ENCODE measurements at regions not wholly inside any gene's neighbourhood (a gene's known extent, or its start where the extent isn't known, plus 50 kb on each side); places are given as distances from the start of the nearest gene placed in this dataset.
"Not testable (repeated sequence)": the region's sequence is repeated elsewhere in the genome, so short reads cannot be mapped to it uniquely, and the experiment has no call there.

DNA sequence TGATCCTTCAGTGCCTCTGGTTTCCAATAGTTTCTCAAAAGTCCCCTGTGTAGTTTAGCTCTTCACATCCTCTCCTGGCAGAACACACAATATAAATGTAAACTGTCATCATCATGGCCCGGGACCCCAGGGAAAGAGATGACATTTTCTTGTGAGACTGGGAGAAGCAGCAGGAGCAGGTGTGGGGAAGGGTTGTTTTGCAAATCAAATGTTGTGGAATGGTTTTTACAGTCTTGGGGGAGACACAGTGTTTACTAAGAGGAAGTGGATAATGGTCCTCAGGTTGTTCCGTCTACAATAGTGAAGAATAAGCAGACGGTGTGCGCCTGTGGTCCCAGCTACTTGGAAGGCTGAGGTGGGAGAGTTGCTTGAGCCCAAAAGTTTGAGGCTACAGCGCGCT lies 159.1 kb downstream of the SEC23IP start:
- DNase-seq = no peak

DNA sequence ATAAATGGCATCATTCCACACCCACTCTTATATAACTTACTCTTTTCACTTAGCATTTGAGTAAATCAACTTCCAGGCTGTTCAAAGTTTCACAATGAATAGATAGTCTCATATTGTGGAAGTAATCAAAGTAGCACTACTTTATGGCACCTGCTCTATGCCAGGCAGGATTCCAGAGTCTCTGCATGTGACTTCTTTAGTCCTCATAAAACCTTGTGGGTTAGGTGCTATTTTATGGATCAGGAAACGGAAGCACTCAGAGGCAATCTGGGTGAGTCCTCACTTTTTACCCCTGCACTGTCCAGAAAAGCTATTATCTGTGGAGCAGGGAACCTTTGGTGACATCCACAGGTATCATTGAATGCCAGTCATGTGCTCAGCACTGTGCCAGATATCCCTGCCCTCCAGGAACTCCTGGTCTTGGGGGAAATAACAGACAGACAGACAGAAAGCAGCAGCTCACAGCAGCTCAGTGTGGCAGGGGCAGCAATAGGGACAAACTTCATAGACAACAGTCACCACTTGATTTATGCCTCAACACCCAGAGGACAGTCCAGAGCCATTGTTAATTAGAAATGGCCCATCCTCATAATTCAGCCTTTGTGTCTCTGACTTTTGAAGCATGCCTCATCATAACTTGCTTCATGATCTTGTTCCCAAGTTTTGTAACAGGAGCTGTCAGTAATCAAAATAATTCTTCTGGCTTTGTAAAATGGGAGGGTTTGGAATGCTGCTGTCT lies 160.6 kb downstream of the SEC23IP start:
- no peak for DNase-seq

DNA sequence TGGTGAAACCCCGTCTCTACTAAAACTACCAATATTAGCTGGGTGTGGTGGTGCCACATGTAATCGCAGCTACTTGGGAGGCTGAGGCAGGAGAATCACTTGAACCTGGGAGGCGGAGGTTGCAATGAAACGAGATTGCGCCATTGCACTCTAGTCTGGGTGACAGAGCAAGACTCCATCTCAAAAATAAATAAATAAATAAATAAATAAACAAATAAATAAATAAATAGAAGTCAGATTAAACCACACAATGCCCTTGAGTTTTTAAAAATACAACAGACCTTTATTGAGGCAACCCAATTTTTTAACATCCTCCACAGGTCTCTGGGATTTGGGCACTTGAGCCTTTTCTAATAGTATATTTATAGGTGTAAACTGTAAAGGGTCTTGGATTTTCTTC lies 167.3 kb downstream of the SEC23IP start:
- DNase-seq = not testable (repeated sequence)

DNA sequence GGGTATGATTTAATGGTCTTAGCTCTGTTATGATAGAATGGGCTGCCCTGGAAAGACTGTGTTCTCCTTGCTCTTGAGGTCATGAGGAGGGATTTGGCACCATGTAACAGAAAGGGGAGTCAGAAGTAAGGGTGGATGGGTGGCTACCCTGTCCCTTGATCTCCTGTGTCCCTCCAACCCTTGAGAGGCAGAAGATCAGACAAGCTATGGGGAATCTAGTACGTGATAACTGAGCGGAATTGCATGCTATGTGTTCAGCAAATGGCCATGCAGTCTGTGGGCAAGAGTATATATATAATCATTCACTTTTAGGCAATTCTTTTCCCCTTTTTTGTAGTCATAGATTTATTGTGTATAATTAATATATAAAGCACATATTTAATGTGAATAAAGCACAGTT lies 174.9 kb downstream of the SEC23IP start:
- no peak for DNase-seq

DNA sequence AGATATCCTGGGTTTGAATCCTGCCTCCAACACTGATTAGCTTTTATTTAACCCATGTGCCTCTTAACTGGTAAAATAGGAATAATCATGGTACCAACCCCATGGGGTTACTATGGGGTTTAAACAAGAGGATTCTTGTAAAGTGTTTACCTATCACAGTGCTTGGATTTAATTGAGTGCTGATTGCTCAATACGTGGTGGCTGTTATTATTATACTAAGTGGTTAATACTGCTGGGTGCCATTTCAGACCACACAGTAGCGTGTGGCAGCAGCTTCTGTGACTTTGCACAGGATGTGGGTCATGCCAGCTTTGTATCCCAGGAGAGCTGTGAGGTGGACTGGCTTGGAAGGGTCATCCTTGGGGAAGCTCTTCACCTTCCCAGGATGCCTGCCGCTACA lies 177.2 kb downstream of the SEC23IP start:
- DNase-seq = no peak

DNA sequence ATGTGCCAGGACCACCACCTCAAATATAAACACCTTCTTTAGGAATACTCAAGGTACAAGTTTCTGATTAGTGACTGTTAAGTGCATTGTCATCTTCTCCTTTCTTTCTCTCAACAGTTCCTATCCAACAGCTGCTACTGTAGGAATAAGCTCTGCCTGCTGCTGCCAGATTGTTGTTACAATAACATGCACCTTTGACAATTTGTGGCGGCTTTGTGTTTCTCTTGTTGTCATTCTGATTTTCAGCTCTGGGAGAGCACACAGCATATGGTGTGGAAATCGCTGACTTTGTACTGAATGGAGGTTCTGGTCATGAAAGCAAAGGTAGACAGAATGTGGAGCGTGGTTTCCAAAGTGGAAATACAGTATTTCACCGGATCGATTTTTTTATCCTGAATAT lies 182.8 kb downstream of the SEC23IP start:
- DNase-seq = no peak

DNA sequence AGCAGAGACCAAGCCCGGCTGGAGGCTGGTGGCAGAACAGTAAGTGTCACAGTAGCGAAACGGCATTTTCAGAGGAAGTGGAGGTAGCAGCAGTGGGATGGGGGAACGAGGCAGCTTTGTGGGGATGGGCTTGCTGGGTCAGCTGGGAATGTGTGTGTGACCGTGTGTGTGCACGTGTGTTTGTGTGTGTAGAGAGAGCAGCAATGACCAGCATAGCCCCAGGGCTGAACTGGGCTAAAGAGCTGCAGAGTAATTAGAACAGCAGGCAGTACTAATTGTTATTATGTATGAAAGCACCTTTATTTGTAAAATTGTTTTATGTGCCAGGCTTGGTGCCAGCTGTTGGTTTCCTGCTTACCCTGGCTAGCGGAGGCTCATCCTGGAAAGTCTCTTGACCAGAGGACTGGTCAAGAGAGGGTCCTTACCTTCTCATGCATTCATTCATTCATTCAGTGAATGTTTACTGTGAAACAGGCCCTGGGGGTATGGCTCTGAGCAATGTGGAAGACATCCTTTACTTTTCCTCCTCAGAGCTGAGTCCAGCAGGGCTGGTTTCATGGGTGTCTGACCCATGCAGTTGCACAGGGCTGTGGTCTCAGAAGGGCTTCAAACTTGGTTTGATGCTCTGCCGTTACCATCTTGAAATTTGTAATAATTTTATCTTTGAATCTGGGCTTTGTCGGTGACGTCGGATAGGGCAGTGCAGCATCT lies 184.6 kb downstream of the SEC23IP start:
- DNase-seq = no peak

DNA sequence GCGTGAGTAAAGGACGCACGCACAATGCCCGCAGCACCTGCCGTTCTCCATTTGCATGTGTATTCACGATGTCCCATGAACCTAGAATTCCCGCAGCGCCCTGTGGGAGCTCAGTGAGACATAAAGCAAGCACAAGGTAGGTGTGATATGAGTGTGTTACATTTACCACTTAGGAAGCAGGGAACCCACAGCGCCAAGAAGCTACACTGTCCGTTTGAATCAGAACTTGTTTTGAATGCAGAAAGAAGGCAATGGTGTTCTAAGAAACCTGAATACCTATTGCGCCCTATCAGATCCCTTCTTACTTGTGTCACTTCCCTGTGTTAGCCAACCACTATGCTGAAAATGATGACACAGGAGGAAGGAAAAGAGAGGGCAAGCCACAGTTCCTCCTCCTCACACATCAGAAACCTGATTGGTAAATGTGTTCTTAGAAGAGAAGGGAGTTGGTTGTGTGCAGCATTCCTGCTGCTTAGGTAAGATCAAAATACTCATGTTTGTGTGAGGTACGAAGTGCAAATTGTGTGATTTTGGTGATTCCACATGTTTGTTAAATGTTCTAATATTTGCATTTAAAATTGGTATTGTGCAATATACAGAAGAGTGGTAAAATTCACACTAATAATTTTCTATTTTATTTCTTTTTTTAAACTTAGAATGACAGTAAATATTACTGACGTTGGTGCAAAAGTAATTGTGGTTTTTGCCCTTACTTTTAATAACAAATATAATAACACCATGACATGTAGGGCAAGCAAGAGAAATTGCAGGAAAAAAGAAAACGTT lies 185.4 kb downstream of the SEC23IP start:
- no peak for DNase-seq

DNA sequence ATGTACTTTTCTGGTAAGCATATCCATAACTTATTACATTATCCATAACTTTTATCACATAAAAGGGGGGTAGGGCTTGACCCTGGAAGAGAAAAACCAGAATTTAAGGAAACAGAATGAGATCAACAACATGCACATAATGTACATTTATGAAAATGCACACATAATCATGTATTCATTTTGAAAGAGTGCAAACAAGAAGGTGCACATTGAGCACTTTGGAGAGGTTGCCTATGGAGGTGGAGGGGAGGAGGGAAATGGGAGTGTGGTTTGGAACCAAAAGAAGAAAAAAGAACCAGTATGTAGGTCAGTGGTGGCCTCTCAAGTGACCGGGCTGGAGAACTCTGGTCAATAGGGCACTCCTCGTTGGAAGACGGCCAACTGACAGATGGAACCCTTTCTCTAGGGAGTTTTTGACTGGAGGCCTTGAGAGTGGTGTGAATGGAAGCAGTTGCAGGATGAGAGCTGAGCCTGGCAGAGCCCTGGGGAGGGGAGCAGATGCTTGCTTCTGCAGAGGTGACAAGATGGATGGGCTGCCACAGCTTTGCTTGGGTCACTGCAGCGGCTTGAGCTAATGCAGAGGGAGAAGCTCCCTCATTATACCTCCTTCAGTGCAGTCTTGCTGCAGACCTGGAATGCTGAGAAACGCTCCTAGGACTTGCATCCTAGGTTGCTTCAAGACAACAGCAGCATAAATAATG lies 192.7 kb downstream of the SEC23IP start:
- DNase-seq = no peak

DNA sequence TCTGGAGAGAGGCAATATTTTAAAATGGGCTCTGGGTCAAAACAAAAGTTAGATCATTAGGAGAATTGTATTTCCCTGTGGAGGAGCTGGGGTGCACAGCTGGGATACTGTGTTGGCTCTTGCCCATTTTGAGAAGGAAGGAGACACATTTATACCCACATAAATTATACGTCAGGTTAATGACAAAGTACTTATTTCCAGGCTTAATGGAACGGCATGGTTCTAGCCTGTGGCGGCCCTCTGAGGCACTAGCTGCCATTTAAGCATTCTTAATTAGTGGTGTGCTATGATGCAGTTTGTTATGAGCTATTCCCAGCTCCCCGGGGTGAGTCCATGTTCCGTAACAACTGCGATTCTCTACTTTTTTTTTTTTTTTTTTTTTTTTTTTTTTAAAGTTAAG lies 193.5 kb downstream of the SEC23IP start:
- DNase-seq = no peak

DNA sequence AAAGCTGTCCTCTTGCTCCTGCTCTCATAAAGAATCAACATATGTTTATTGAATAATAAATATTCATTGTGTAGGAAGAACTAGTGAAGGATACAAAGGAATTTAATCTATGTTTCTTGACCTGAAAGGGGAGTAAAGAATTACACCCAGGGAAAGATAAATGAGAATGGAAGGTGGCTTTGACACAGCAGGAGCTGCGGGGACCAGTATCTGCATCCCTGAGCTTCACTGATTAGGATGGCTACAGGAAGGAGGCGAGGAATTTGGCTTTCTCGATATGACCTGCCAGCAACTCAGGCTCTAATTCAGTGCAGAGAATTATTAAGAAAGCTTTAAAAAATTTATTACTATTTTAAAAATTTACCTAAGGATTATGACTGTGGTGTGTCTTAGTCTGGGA lies 194.6 kb downstream of the SEC23IP start:
- DNase-seq = no peak

DNA sequence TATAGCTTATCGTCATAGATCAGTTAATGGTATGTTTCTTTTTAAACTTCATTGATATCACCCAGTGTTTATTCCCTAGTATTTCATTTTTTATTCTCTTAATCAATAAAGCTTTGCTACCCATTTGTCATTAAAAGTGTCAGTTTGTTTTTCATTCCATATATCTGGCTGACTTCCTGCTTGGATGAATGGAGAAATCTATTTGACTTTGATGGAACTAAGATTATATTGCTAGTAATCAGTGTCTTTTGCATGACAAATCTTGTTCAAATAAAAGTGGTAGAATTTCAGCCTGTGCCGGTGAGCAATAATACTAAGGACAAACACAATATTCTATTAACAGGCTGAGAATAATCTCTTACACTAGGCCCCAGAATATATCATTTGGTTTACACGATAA lies 203.3 kb downstream of the SEC23IP start:
- DNase-seq = no peak

DNA sequence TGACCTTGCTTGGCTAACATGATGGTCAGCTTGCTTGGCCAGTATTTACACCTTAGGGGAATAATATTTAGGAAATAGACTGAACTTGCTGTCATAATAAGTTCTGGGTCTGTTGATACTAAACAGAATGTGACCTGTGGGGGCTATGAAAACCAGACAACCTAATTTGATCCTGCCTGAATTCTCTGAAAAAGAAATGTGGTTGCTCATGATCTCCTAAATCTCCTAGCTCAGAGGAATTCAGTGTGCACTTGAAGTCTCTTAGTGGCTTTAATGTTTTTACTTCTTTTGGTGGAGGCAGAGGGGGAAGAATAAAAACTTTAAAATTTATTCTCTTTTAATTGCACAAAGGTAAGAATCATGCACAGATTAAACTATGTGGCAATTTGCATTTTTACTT lies 205.2 kb downstream of the SEC23IP start:
- no peak for DNase-seq

DNA sequence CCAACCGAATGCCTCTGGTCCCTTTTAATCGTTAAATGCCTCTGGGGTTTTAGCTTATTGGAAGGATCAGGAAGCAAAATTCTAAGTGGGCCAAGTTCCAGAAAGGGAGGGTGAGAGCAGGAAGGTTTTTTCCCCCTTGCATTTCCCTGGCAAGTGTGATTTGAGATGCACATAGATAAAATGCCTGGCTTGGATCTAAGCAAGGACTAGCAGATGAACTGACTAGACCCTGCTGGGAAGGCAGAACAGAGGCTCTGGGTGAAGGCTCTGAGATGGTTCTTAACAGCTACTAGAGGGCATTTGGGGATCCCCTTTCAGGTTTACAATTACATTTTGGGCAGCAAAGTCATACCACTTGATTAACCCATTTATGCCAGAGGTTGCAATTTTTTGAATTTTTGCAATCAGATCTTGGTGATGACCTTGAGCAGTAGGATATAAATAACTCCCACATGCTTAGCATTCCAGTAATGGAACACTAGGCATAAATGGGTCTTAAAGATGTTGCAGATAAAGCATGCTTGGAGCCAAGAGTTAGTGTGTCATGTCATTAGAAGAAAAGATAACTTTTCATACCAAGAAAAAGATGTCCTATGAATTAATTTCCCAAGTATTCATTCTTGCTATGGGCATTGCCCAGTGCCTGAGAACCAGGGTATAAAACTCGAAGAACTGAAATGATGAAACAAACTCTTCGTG lies 205.9 kb downstream of the SEC23IP start:
- DNase-seq = no peak

DNA sequence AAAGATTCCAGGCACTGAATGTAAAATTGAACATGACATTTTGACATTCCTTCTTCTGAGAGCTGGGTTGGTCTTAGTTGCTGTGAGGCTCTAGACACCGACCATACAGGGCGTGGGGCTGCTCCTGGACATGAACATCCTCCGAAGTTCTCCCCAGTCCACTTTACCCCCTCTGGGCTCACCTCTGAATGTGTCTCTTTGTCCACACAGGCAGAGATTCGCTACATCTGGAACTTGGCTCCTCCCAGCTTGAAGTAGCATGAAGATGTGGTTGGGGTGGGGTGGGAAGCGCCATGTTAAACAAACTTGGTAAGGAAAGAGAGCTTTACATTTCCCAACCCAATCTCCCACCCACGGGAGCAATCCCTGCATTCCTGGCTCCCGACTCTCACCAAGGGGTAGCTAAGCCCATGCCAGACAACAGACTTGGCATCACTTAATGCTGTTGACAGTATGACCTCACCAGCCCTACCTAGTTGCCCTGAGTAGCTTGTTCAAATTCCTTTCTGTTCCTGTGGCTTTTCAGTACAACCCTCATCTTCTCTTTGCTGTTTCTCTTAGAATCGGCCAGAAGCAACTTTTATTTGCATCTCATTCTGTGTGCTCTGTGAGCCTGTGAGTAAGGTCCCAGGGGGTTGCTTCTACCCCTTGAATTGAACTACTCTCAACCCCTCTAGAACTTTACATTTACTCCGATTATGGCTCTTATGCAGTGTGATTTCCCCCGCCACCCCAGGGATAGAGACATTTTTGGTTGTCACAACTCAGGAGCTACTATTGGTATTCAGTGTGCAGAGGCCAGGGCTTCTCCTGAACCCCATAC lies 211.4 kb downstream of the SEC23IP start:
- DNase-seq = no peak

DNA sequence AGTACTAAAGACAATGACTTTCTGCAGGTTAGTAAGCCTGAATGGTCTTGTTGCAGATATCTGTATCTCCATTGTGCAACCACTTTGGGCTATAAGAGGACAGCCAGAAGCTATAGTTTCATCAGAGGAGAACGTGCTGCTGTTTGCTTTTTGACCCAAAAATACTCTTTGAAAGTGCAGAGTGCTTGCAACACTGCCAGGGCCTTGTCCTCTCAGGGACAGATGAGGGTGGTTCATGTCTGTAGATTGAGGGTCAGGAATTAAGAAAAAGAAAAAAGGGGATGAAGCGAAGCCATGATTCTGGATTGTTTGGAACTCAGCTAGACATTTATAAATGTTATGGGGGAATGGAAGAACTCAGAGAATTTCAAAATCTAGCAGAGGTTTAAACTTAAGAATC lies 212.5 kb downstream of the SEC23IP start:
- DNase-seq = no peak

DNA sequence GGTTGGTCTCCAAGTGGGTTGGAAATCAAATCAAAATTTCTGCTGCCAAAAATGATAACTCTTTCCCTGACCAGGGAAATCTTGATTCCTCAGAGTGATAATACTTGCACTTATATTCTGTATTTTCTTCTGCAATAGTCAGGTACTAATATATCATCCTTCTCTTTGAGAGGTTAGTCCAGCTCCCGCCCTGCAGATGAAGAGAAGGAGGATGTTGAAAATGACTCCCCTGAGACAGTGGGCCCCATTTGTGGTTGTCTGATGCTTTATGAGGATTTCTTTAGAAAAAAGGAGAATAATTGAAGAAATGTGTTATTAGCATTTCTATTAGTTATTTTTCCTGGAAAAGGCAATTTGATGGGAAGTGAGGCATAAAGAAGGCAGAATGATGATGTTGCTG lies 213.0 kb downstream of the SEC23IP start:
- no peak for DNase-seq

DNA sequence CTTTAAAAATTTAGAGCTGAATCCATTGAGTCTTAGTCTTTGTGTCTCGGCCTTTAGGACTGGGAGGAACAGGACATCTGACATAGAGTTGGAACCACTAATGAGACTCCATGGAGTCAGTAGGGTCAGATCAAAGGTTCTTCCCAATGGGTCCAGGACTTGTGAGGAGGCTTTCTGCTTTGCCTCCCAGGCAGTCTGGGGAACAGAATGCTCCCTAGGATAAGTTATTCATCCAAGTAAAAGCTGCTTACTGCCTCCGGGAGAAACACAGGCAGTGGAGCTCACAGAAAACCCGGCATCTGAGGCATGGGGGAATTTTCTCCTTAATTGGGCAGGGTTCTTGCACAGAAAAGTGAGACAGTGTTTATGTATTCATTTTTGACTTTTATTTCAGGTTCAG lies 216.4 kb downstream of the SEC23IP start:
- DNase-seq = no peak

DNA sequence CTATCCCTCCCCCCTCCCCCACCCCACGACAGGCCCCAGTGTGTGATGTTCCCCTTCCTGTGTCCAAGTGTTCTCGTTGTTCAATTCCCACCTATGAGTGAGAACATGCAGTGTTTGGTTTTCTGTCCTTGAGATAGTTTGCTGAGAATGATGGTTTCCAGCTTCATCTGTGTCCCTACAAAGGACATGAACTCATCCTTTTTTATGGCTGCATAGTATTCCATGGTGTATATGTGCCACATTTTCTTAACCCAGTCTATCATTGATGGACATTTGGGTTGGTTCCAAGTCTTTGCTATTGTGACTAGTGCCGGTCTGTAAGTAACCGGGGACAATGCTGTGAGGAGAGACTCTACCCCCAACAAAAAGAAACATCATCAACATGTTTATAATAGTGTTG lies 217.2 kb downstream of the SEC23IP start:
- DNase-seq = not testable (repeated sequence)

DNA sequence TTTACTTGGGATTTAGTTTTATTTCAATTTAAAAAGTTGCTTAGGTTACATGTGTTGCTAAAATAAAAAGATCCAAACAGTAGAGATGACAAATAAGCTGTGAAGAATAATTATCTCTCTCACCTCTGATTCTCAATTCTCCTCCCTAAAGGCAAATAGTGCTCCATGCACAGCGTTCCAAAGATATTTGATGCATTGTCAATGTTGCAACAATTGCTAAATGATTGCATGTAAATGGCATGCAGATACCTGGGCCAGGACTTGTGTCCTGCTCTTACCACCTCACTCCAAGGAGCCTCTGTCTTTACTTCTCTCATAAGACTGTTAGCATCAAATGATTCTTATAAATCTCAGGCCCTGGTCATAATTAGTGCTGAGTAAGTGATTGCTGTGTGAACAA lies 217.7 kb downstream of the SEC23IP start:
- no peak for DNase-seq

DNA sequence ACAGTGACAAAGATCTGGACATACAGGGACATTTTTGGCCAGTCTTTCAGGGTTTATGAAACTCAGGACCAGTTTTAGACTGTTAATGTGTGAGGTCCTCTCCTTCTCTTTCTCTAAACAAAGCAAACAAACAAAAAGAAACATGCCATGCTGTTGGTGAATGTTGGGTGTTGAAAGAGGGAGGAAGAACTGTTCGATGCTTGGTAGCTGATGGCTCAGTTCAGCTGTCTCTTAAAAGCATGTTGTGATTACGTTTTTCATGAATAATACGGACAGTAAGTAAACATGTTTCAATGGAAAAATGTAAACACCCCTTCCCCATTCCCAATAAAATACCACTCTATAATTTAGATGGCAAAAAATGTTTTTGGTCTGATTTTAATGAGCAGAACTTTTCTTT lies 219.1 kb downstream of the SEC23IP start:
- no peak for DNase-seq

DNA sequence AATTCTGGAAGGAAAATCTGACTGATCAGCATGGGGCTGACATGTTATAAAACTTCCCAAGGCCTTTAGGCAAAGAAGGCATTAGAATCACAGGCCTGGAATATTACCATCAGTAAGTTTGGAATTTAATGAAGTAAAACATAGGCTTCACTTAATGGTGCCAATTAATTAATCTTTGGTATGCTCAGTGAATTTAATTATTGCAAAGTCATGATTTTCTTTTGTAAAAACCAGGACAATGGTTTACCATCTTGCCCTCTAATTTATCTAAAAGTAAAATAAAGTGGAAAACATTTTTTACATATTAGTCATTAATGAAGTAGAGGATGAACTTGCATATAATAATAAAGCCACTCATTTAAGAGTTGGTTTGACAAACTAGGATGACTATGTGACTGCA lies 220.3 kb downstream of the SEC23IP start:
- no peak for DNase-seq

All from AML-193 (cell line).